Pons (tissue), 1 donor: ENCODE measurements at regions not wholly inside any gene's neighbourhood (a gene's known extent, or its start where the extent isn't known, plus 50 kb on each side); places are given as distances from the start of the nearest gene placed in this dataset.
A peak's percentile ranks its signal among the peaks of the same experiment; 100 is the strongest.
"Not testable (repeated sequence)": the region's sequence is repeated elsewhere in the genome, so short reads cannot be mapped to it uniquely, and the experiment has no call there.

ENCODE experiments used
- DNase-seq: peaks from one replicate; pipeline ENCODE4 v3.0.0-alpha.2; 2016; ENCODE audit warnings: low spot score

DNA sequence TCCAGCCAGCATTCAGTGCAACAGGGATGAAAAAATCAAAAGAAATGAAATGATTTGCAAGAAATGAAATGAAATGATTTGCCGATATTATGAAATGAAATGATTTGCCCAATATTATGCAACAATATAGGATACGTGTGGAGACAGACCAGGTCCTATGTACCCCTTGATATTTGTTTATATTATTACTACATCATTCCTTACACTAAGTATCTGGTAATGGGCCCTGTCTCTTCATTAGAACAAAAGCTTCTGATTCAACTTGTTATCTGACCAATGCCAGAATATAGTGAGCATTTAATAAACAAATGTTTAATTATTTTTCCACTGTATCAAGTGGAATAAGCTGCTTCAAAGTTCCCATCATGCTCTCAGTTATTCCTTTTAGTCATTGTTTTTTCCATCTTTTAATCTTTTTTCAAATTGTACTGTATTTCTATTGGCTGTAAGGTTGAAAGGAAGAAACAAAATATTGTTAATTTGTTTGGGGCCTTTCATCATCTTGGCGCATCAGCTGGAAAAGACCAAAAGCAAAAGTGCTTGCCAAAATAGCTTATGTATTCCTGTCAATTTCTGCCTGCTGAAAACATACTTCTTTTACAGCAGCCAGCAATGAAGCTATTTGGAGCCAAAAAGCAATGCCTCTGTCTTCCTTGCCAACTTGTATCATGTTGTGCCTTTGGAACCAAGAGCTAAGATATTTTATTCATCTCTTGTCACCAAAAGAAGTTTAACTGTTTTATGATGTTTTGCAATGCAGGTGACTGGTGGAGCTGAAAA, 2314.9 kb downstream of the LRRC4C start:
- peak; percentile 17 for DNase-seq

DNA sequence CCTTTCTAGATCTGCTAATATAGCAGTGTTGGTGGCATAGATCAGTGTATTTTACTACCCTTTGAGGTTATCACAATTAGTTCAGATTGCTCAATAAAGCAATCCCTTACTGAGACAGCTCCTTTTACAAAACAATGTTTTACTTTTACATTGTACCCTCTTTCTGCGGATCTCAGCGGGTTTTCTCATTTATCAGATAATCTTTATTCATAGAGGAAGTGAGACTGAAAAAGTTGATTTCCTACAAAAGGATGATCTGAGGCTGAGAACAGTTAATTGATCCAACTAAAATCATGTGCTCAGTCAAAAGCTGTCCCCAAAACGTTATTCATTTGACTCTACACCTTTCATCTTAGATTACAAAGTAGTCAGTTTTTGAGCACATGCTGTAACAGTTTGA, 2319.9 kb downstream of the LRRC4C start:
- no peak for DNase-seq

DNA sequence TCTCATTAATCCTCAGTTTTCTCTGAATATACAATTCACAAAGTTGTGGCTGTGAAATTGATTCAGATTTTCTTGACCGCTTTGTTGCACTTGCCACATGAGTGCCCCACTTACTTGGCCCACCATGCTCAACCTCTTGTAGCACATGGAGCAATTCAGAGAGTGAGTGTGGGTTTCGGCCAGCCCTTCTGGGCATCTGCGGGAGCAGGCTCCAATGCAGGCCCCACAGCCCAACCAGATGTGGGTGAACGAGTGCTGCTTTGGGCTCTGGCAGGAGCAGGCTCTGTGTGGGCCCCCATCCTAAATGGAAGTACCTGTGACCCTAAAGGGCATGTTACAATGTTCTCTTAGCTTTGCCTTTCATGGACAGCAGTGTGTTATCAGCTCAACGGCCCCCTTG, 2338.6 kb downstream of the LRRC4C start:
- no peak for DNase-seq

DNA sequence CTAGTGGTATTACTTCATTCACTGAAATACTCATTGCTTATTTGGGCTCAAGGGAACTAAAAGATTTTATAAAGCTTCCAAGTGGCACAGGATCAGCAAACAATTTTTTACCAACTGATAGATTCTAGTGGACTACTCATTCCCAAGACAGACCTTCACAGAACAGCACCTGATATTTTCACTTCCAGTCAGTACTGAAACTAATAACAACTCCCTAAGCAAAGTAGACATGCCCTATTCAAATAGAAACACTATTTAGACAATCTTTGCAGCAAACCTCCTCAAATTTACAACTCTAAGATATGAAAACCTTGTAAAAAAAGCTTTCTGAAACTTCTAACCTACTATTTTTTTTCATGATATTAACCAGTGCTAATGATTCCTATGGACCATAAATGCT, 2345.8 kb downstream of the LRRC4C start:
- DNase-seq: no peak

DNA sequence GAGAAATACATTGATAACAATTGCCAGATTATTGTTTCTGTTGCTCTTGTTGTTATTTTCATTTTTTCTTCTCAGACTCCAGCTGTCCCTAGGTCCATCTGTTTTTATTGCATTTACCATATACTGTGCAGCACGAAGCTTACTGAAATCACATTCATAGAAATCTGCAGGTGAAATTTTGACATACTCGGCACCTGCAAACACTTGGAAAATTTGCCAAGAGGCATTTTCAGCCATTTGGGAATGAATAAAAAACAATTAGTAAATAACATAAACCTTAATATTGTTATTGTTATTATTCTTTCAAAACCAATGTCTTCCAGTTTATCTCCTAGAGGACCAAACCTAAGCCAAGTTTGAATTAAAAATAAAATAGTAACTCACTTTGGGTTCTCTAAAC, 2357.2 kb downstream of the LRRC4C start:
- DNase-seq: no peak

DNA sequence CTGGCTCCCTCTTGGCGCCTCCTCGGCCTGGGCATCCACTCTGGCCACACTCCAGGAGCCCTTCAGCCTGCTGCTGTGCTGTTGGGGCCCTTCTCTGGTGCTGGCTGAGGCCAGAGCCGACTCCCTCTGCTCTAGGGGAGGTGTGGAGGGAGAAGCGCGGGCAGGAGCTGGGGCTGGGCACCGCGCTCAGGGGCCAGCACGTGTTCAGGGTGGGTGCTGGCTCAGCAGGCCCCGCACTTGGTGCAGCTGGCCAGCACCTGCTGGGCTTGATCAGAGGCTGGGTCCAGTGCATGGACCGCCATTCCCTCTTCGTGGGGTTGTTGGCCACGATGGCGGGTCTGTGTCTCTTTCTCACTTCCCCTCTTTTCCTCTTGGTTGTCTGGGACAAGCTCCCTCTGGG, 2381.0 kb downstream of the LRRC4C start:
- no peak for DNase-seq

DNA sequence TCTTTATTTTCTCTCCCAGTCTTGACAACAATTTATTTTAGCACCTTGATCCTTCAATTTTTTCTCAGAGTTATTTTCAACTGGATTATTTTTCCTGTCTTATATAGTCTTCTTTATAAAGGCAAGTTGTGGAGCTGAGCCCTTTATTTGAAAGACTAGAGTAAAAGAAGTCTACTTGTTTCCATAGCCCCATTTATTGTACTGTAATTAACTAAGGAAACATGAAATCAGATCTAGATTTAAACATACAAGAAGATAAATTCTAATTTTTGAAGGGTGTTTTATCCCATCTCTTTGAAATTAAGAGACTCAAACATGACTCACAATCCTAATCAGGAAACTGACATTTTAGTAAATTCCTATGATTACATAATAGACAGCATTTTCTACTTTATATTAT, 2421.8 kb downstream of the LRRC4C start:
- DNase-seq: no peak

DNA sequence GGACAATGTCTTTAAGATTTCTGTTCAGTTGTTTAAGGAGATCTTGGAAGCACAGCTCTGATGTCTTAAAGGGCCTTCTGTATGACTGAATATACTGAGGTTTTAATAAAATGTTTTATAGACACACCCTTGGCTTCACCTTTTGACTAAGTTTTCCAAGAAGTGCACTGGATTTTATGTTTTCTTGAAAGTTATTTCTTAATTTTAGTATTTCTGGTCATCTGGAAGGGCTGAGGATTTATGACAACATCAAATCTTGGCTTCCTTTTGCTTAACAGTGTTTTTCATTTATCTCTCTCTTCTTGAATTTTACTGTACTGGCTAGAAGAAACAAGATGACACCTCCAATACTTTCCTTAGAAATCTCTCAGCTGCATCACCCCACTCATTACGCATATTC, 2423.4 kb downstream of the LRRC4C start:
- no peak for DNase-seq

DNA sequence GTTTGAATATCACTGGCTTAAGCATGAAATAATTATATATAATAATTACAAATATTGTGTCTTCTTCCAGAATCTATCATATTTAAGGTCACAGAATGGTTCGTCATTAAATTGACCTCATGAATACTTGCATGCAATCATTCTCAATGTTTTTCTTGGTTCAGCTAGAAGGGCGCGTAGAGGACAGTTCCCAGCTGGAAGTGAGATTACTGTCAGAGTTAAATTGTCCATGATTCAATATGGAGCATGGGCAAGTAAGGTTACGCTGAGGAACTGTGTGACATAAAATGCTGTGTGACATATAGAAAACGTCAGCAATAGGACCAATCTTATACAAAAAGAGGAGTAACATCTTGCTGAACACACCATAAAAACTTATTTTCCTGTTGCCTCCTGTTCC, 2423.5 kb upstream of the RAG2 start:
- no peak for DNase-seq

DNA sequence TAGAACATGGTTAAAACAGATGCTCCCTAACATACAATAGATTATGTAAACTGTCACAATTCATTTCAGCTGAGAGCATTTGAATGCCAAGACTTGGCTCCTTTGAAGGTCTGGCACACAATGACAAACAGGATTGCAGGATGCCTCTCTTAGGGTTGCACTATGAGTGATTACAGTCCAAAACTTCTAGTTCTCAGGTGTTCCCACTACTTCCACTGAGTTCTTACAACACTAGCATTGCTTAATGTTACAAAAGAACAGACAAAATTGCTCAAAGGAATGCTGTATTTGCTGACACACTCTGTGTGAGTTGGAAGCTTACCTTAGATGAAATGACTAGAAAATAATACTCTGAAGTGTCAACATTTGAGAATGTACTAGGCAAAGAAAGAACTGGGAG, 2413.8 kb upstream of the RAG2 start:
- DNase-seq: no peak

DNA sequence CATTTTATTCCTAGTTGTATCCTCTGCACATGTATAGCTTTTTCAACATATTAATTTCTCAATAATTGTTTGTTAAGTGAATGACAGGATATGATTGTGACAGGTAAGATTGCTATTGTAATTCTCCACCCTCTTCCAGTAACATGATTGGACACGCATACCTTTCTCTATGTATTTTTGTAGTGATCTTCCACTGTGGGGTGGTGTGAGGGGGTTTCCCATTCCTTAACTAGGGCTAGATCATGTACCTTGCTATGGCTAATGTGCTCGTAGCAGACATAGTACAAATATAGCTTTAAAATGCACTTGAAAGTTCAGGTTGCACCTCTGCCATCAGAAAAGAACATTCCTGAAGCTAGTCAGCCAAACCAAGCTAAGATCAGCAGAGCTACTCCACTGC, 2392.8 kb upstream of the RAG2 start:
- no peak for DNase-seq

DNA sequence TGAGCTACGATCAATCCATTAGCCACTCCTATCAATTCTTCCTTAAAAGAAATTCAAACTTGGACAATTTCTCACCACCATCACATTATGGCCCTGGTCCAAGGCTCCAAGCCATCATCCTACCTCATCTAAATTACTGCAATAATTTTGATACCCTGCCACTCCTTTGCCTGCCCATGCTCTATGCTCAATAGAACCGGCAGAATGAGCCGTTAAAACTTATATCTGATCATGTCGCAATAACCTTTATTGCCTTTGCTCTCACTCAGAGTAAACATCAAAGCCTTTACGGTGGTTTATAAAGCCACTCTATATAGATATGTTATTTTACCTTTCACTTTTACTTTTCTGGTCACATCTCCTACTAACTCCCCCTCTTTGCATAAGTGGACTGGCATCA, 2392.1 kb upstream of the RAG2 start:
- no peak for DNase-seq

DNA sequence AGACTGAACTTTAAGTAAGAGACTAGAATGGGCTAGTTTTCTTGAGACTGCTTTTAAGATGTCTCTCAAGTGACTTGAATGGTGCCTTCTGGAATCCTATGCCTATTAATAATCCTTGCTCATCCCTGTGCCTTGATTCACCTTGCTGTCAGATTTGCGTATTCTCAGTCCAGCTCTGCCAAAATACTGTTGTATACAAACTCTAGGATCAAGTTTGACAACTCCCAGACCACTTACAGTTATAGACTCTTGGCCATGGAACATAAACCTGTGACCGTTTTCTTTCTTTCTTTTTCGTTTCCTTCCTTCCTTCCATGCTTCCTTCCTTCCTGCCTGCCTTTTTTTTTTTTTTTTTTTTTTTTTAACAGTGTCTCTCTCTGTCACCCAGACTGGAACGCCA, 2390.9 kb upstream of the RAG2 start:
- no peak for DNase-seq

DNA sequence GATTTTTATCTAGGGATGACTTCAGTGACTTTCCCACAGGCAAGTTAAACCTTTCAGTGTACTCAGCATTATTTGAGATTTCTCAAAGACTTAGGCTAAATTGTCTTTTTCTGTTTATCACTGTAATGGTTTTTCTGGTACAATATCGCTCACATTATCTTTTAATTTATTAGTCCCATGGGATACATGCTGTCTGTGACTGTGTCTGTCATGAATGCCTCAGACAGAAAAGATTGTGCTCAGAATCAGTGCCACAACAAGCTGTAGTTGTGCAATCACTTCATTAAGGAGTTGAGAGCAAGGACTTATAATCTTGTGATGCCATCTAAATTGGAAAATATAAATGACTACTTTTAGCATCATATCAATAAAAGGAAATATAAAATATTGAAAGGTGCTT, 2374.2 kb upstream of the RAG2 start:
- DNase-seq: no peak

DNA sequence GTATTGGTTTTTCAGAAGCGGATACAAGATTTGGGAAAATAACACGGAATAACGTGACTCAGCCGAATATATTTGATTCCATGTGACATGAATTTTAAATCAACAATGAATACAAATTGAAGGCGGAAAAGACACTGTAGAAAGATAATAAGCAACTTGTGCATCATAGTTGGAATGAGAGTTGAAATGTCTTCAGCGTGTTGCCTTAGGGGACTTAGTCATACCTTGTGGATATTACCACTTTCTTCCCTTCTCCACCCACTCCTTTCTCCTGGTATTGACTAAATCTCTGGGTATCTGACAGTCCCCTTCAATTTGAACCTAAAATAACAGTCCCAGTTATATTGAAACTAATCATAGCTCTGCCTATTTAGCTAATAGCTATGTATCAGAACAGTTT, 2373.1 kb upstream of the RAG2 start:
- DNase-seq: no peak

DNA sequence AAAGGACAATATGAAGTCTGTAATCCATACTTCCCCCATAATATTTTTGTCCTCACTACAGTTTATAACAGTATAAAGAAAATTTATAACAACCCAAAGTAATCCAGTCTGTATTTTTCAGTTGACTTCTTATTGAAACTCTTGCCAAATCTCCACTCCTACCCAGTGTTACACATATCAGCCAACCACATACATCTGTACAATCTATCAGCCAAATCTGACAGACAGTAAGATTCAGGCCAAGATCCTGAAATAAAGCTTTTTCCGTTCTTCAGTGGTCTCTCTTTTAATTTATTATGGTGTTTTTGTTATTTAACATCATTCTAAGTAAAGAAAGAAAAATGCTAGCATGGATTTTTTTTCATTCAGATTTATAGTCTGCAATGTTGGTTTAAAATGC, 2370.9 kb upstream of the RAG2 start:
- no peak for DNase-seq

DNA sequence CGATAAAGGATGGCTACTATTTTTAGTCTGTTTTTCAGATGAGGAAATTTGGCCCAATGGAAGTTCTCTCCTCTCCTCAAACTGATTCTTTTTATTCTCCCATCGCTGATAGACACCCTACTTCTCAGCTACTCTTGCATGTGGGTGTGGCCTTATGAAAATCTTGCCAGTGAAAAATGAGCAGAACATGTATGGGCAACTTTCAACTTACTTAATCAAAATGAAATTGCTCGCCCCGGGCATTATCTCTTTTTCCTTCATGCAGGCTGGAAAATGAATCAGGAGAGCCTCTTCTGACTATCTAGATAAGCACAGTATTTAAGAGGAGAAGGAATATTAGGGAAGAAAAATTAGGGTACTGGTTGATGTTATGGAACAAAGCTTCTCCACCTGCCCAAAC, 2354.7 kb upstream of the RAG2 start:
- no peak for DNase-seq

DNA sequence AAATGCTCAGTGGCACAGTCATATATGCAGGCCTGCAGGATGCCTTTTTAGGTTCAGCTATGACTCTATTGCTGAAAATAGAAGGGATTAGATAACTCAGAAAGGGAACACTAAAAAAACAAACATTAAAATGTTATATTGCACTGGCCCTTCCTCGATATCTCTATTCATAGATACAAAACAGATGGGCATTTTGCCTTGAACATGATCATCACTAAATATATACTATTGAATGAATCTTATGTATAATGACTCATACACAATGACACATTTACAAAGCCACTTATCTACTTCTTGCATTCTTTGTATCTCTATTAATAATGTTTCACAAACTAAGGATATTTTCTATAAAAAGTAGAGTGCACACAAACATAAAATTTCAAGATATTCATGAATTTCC, 2352.8 kb upstream of the RAG2 start:
- no peak for DNase-seq

DNA sequence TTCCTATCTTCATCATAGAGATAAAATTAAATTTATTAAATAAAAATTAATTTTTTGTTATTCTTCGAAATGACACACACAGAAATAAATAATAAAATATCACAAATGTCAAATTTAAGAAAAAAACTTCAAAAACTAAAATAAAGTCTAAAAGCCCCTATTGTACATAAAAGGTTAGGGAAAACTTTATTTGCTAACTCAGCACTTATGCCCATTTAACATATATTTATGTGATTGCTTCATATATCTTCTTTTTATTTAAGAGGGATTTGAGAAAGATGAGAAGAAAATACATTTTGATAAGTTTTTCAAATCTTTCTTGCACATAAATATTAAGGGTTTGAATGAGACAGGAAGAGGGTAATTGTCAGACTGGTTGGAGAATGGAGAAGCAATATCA, 2350.4 kb upstream of the RAG2 start:
- no peak for DNase-seq

DNA sequence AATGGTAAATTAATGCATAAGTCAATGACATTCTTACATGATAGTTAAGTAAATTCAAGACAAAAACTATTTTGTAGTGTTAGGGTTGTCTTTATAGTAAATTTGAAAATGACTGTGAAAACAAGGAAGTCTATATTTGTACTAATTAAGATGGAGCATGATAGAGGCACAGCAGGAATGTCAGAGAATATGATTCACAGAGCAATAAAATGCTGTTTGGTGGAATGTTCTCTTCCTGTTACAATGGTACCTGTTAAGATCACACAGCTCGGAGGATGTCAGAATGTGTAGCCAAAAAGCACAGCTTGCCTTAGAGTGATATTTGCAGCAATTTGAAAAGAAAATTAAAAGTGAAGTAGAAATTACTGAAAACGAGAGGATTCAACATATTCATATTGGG, 2339.7 kb upstream of the RAG2 start:
- no peak for DNase-seq

DNA sequence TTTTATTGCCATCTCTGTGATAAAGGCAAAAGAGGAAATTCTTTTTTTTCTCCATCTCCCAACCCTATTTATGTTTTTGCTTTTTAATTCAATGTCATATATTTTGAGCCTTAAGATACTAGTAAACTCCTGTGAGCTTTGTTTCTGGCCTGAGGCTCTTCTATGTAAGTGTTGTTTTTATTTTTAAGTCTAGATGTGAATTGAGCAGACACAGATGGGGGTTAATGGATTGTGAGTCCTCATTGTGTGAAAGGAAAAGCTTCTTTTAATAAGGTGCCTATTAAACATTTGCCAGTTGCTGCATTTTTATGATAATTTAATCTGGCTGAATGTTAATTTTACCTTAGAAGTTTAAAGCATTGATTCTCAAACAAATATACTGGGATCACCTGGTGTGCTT, 2337.9 kb upstream of the RAG2 start:
- DNase-seq: no peak

DNA sequence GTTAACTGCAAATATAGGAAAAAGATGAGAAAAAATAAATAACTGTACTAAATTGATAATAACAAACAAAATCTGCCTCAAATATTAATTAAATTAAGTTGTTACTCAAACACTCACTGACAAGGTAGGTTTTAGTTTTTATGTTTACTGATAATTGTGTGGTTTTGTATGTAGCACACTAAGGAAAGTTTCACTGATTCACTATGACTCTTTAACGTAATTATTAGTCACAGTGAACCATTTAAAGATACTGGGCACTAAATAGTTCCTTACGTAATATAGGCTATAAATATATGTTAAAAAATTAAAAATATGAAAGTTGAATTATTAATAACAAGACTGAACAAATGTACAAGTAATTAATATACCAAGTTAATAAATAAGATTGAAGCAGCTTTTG, 2330.0 kb upstream of the RAG2 start:
- DNase-seq: no peak

DNA sequence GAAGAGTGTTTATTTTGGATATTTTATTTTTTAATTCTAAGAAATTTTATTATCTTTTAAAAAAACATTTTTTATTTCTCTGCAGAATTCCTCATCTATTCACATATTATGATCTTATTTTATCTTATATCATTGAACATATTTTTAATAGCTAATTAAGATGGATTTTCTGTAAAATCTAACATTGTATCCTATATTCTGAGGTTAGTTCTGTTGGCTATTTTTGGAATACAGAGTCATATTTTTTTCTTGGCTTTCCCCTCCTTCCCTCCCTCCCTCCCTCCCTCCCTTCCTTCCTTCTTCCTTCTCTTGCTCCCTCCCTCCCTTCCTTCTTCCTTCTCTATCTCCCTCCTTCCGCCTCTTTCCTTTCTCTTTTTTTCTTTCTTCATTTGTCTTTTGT, 2326.6 kb upstream of the RAG2 start:
- no peak for DNase-seq

DNA sequence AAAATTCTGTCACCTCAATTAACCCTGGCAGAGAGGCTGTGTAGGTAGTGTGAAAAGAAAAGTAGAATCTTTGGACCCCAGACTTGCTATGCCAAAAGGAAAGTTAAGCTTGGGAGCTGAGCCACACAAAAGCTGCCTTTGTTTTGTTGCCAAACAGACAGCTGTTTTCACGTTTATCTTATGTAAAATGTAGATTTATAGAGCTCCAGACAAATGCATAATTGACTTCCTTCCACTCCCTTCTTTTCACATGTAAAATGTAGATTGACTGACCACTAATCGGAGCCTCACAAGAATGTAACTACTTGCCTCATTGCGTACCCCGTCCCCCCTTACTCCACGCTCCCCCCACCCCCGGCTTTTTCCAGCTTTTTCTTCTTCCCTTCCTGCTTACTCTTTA, 2302.2 kb upstream of the RAG2 start:
- no peak for DNase-seq

DNA sequence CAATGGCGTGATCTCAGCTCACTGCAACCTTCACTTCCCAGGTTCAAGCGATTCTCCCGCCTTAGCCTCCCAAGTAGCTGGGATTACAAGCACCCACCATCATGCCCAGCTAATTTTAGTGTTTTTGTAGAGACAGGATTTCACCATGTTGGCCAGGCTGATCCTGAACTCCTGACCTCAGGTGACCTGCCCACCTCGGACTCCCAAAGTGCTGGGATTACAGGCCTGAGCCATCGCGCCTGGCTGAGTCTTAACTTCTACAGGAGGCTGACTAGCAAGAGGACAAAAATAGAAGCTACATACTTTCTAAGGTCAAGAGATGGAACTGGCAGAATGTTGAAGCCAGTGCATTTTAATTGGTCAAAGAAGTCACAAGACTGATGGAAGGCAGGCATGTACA, 2296.2 kb upstream of the RAG2 start:
- DNase-seq: not testable (repeated sequence)
